ENCODE measurements at regions not wholly inside any gene's neighbourhood (a gene's known extent, or its start where the extent isn't known, plus 50 kb on each side); places are given as distances from the start of the nearest gene placed in this dataset.

DNA sequence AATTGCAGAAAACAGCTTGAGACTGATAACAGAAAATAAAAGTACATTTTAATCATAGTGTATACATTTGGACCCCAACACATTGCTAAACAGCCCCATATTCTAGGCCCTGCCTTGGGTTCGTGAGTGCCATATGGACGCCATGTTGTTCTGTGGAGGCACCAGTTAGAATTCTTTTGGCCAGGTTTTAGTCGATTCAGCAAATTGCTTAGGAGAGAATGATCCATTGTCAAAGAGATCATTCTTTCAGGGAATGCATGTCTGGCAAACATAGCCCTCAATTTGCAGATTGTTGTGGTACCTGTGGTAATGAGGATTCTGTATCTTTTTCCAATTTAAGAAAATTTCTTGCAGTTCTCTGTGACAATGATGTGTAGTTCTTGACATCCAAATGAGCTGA is 183.6 kb upstream of the DDHD1 start:
- no peak for DNase-seq
- H3K9ac ChIP-seq (ENCODE audit: low read depth in 2 of 2, low read length in 2 of 2), result no peak overlapping the region
- intact Hi-C loops (cut with DNase I), result no loop called here
- H3K27ac ChIP-seq, result no peak overlapping the region
- H3K9me3 ChIP-seq, result no peaks in the 10 kb centered on the region
- H3K4me3 ChIP-seq, result no peak overlapping the region
- TF ChIP-seq, protein P1, sequence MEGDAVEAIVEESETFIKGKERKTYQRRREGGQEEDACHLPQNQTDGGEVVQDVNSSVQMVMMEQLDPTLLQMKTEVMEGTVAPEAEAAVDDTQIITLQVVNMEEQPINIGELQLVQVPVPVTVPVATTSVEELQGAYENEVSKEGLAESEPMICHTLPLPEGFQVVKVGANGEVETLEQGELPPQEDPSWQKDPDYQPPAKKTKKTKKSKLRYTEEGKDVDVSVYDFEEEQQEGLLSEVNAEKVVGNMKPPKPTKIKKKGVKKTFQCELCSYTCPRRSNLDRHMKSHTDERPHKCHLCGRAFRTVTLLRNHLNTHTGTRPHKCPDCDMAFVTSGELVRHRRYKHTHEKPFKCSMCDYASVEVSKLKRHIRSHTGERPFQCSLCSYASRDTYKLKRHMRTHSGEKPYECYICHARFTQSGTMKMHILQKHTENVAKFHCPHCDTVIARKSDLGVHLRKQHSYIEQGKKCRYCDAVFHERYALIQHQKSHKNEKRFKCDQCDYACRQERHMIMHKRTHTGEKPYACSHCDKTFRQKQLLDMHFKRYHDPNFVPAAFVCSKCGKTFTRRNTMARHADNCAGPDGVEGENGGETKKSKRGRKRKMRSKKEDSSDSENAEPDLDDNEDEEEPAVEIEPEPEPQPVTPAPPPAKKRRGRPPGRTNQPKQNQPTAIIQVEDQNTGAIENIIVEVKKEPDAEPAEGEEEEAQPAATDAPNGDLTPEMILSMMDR (IDR thresholded peaks at IDR 0.05), result no peak
- H3K4me1 ChIP-seq, result no peaks in the 10 kb centered on the region
- no peaks in the 10 kb centered on the region for H3K36me3 ChIP-seq
- no peaks in the 10 kb centered on the region for H3K27me3 ChIP-seq

DNA sequence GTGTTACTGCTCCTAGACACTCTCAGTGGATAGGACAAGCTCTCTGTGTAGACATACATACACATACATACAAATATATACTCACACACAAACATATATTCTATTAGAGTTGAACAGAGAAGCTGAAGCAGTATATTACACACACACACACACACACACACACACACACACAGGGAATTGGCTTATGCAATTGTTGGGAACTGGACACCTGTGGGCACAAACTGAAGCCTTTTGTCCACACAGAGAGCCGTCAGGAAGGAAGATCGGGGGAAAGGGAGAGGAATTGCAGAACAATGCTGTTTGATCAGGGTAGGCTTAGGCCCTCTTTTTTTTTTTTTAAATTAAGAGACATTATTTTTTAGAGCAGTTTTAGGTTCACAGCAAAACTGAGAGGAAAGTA is 180.7 kb upstream of the DDHD1 start:
- DNase-seq, result no peak
- Histone ChIP-seq H3K36me3 (no peaks in the 10 kb centered on the region), H3K9me3 (no peaks in the 10 kb centered on the region), H3K4me1 (no peaks in the 10 kb centered on the region), H3K27me3 (no peaks in the 10 kb centered on the region), H3K4me3 (no peak overlapping the region), H3K27ac (no peak overlapping the region), H3K9ac (ENCODE audit: low read depth in 2 of 2, low read length in 2 of 2) (no peak overlapping the region)
- intact Hi-C loops (cut with DNase I), result no loop called here
- TF ChIP-seq, protein P1 (IDR thresholded peaks at IDR 0.05), result no peak

DNA sequence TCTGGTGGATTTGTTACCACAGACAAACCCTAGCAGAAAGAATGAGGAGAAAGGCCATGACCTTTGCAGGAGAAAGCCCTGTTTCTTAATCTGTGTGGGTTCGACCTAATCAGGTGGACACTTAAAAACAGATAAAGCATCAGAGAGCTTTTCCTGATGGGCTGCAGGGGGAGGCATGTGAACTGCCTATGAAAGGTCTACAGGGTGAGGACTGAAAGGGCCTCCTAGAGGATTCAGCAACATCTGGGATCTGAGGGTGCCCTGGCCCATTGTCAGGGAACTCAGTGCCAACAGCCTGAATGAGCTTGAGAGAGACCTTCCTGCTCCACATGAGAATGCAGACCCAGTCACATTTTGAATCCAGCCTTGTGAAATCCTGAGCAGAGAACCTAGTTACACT is 178.8 kb upstream of the DDHD1 start:
- Histone ChIP-seq H3K9ac (ENCODE audit: low read depth in 2 of 2, low read length in 2 of 2) (no peak overlapping the region), H3K9me3 (no peaks in the 10 kb centered on the region), H3K27me3 (no peaks in the 10 kb centered on the region), H3K4me3 (no peak overlapping the region), H3K4me1 (no peaks in the 10 kb centered on the region), H3K36me3 (no peaks in the 10 kb centered on the region), H3K27ac (no peak overlapping the region)
- intact Hi-C loops (cut with DNase I), result no loop called here
- TF ChIP-seq, protein P1 (IDR thresholded peaks at IDR 0.05), result no peak
- no peak for DNase-seq

DNA sequence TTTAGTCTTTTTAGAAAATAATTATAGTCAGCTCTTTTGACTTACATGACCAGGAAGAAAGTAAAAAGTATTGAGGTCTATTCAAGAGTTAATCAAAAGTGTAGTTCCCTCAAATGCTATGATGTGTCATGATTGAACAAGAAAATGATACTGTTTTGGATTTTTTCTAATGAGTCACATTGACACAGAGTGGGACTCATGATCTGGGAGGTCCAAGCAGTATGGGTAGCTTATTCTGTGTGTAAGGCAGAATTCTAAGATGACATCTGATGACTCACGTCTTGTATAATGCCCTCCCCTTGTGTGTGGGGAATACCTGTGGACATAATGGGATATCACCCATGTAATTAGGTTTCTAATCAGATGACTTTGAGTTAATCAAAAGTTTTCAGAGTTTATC is 178.1 kb upstream of the DDHD1 start:
- TF ChIP-seq, protein P1 (IDR thresholded peaks at IDR 0.05), result no peak
- DNase-seq, result no peak
- no peaks in the 10 kb centered on the region for H3K4me1 ChIP-seq

DNA sequence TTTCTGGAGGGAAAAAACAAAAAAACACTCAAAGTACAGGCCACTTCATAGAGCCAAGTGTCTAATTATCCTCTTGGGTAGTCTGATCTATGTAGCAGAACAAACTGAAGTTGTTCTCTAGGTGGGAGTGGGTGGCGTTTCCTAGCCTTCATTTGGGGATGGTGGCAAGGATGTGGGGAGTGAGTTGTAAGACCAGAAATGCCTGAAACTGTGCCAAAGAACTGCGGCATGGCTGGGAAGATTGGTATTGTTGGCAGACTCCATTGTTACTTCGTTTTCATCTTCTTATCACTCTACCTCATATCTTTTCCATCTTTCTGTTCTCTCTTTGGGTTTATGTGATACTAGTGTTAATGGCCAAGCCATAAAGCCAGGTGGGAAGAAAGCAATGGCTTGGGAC is 177.3 kb upstream of the DDHD1 start:
- intact Hi-C loops (cut with DNase I), result no loop called here
- no peak overlapping the region for H3K9ac ChIP-seq (ENCODE audit: low read depth in 2 of 2, low read length in 2 of 2)
- H3K27ac ChIP-seq, result no peak overlapping the region
- H3K9me3 ChIP-seq, result no peaks in the 10 kb centered on the region
- no peaks in the 10 kb centered on the region for H3K4me1 ChIP-seq
- H3K36me3 ChIP-seq, result no peaks in the 10 kb centered on the region
- H3K4me3 ChIP-seq, result no peak overlapping the region
- DNase-seq, result no peak
- no peaks in the 10 kb centered on the region for H3K27me3 ChIP-seq
- TF ChIP-seq, protein P1 (IDR thresholded peaks at IDR 0.05), result no peak

More for the DNA sequence above, 178.1 kb upstream of the DDHD1 start:
- no peaks in the 10 kb centered on the region for H3K9me3 ChIP-seq
- H3K4me3 ChIP-seq, result no peak overlapping the region
- H3K36me3 ChIP-seq, result no peaks in the 10 kb centered on the region
- H3K27me3 ChIP-seq, result no peaks in the 10 kb centered on the region
- H3K9ac ChIP-seq (ENCODE audit: low read depth in 2 of 2, low read length in 2 of 2), result no peak overlapping the region
- intact Hi-C loops (cut with DNase I), result no loop called here
- H3K27ac ChIP-seq, result no peak overlapping the region

DNA sequence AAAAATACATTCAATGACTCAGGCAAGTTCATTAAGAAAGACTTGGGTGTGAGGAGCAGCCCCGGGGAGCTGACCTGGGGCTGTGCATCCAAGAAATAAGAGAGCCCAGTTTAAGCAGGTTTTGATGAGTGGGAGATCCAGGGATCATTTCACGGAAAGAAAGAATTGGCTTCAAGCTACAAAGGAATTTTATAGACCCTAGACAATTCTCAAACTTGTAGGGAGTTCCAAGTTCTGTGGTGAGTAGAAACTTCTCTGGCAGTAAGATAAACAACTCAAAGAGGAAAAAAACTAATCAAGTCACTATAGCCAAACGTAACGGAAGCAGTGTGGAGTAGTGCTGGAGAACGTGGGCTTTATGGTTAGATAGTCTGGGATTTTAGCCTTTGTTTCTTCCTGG is 175.7 kb upstream of the DDHD1 start:
- H3K9me3 ChIP-seq, result no peaks in the 10 kb centered on the region
- H3K27me3 ChIP-seq, result no peaks in the 10 kb centered on the region
- no peak overlapping the region for H3K27ac ChIP-seq
- H3K4me1 ChIP-seq, result no peaks in the 10 kb centered on the region
- no peak for DNase-seq
- H3K9ac ChIP-seq (ENCODE audit: low read depth in 2 of 2, low read length in 2 of 2), result no peak overlapping the region
- intact Hi-C loops (cut with DNase I), result no loop called here
- TF ChIP-seq, protein P1 (IDR thresholded peaks at IDR 0.05), result no peak
- H3K36me3 ChIP-seq, result no peaks in the 10 kb centered on the region
- no peak overlapping the region for H3K4me3 ChIP-seq

All from colonic mucosa (tissue), 4 donors.